Dermis microvascular lymphatic vessel endothelial cell (primary cell): ENCODE measurements at regions not wholly inside any gene's neighbourhood (a gene's known extent, or its start where the extent isn't known, plus 50 kb on each side); places are given as distances from the start of the nearest gene placed in this dataset.

ENCODE experiments used
- DNase-seq, 2 donors: peaks; one replicate each; pipeline versions ENCODE4 v3.0.0 to v3.0.0-alpha.2; 2010; ENCODE audit warnings: low read depth in 2 of 2

- DNase-seq, result no peak
These were observed 133.4 kb upstream of the NBEA start for GRCh38 chr13:34808649-34809048.

DNA sequence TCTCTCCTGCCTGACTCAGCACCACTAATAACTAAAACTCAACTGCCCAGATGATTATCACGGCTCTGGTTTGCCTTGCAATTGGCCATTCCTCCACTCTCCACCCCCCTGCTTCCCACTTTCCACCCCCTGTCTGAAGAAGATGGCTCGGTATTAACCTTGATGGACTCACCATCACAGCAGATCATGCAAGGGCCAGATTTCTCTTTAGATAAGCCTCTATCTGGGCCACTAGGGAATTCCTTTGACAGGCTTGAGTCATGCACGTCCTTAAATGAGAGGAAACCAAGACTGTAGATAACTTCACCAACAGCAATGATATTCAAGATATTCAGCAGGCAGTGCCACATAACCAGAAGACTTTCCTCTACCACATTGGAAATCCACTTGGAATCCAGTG is 131.1 kb upstream of the NBEA start:
- no peak for DNase-seq

DNA sequence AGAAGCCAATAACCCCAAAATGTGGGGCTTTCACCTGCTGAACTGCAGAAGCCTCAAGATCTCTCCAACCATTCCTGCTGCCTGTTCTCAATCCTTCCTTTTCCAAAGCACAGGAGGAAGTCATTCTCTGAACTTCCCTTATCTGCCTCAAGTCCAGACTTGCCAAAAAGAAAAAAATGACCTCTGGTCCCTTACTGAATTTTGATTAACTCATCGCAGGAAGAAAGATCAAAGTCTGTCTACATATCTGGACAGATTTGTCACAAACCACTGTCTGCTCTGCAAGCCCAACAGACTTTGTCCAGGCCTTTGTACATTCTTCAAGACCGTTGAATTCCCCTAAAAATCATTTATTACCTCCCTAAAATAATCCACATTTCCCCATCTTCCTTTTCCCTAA is 126.5 kb upstream of the NBEA start:
- DNase-seq, result no peak

- no peak for DNase-seq
These were observed 125.7 kb upstream of the NBEA start for GRCh38 chr13:34816245-34816884.

- DNase-seq, result no peak
These were observed 125.0 kb upstream of the NBEA start for GRCh38 chr13:34816908-34817665.

DNA sequence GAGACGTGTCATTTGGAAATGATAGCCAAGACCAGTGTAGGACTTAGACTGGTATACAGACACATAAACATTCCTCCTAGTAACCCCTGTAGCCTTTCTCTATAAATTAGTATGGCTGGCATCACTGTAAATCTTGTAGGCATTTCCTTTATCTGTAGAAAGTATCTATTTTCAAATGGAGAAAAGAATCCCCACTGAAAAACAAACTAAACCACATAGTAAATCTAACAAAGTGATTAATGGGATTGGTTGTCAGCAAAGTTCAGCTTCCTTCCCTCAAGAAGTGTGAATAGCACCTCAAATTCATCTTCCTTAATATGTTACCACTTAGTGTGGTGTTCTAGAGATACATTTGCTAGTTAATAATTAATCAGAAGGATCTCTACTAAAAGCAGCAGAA is 119.4 kb upstream of the NBEA start:
- no peak for DNase-seq

DNA sequence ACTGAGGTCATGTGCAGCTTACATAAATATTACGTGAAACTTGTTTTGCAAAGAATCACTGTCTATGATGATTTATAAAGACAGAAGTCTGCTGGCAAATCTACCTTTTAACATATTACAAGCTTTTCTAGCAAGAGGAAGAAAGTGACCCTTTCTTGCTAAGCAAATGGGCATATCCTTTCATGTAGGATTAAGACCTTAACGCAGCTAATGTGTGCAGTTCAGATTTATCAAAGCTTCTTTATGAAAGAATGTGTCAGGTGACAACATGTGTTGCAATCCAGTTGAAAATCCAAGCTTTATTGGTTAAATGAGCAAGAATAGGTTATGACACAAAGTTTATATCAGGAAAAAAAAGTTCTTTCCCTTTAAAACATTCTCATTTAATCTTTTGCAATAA is 115.6 kb upstream of the NBEA start:
- DNase-seq, result no peak

- no peak for DNase-seq
These were observed 108.4 kb upstream of the NBEA start for GRCh38 chr13:34833562-34834182.

- DNase-seq, result no peak
These were observed 99.6 kb upstream of the NBEA start for GRCh38 chr13:34842466-34842865.

DNA sequence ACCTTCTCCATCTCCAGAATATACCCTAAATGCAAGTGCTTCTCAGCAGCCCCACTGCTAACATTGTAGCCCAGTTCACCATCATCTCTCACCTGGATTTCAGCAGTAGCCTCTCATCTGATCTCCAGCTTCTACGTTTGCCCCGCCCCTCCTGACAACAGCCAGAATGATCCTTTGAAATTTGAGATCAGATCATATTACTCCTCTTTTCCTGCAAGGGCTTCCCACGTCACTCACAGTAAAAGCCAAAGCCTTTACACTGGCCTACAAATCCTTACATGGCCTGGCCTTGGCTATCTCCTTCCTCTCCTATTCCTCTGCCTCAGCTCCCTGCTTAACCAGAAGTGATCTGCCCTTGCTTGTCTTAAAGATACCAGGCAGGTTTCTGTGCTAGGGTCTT is 94.3 kb upstream of the NBEA start:
- no peak for DNase-seq

DNA sequence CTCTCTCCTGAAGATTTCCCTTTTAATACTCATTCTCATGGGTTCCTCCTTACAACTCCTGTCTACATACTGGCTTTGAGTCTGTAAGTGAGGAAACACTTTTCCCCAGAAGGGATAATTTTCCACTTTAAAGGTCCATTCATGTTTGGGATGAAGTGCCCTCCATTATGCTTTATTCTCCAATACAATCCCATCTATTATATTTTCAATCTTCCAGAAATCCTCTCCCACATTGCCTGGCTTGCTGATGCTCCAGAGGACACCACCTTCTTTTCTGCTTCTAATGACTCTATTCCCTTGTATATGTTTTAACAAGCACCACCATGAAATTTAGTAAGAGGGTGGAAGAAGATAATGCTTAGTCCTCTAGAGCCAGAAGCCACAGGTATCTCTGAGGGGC is 92.7 kb upstream of the NBEA start:
- DNase-seq, result no peak

DNA sequence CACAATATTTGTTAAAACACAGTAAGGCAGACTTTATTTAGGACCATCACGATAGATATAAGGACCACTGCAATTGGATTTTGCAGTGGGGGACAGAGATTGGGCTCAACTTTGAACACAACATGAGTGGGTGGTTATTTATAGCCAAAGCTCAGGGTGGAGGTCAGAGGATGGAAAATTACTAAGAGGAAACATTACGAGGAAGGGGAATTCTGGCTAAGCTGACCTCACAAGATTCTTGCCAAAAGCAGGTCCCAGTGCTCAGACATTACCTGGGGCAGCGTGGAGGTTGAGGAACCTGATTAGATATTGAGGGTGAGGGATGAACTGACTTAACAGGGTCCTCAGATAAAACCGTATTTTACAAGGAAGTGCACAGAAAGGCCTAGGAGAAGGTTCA is 88.9 kb upstream of the NBEA start:
- no peak for DNase-seq

DNA sequence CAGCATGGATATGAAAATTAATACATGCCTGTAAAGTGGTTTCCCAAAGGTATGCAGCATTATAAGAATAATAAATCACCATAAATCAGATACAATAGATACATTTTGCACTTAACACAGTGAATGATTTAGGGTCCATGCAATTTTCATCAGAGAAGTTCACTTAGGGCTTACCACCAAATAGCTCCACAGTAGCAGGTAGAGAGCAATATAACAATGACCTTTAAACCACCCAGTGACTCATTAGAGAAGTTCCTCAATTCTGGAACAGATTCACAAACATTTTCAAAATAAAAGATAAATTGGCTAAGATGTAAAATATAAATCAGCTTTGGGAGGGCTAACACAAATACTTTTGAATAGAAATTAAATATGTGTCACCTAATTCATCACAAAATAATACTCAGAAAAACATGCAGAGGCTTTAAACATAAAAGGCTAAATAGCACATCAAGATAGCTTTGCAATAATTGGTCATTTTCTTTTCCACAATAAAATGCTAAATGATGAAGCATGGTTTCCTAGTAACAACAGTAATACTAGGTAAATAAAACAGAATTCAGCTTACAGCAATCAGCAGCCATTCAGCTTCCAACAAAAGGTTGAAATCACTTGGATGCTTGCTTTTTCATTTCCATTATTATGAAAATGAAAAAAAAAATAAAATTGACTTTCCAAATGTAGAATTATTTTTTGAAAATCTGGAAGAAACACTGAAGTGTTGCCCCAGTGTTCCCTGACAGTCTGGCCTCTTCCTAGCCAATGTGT is 84.3 kb upstream of the NBEA start:
- DNase-seq, result no peak

GRCh38 chr13:34862311-34862710 is 79.8 kb upstream of the NBEA start:
- no peak for DNase-seq

GRCh38 chr13:34862716-34863115 is 79.4 kb upstream of the NBEA start:
- DNase-seq, result no peak

GRCh38 chr13:34863360-34864135 is 78.5 kb upstream of the NBEA start:
- no peak for DNase-seq

- no peak for DNase-seq
These were observed 77.4 kb upstream of the NBEA start for GRCh38 chr13:34864671-34865070.

DNA sequence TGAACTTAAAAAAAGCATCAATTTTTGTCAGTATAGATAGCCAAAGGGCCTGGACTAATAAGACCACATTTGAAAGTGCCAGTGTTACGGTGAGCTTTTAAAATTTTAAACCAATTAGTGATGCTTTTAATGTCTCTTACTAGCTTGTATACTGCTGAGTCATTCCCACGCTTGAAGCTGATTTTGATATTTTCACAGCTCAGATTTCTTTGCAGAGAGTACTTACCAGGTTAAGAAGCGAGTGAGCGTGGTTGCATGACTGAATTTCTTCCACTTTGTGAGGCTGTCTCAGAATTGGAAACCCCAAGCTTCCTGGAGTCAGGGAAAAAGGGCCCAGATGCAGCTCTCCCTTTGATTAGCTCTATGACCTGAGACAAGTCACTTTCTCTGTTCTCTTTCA is 74.5 kb upstream of the NBEA start:
- no peak for DNase-seq

GRCh38 chr13:34868733-34869132 is 73.3 kb upstream of the NBEA start:
- DNase-seq, result no peak

- DNase-seq, result no peak
These were observed 72.4 kb upstream of the NBEA start for GRCh38 chr13:34869696-34870095.

DNA sequence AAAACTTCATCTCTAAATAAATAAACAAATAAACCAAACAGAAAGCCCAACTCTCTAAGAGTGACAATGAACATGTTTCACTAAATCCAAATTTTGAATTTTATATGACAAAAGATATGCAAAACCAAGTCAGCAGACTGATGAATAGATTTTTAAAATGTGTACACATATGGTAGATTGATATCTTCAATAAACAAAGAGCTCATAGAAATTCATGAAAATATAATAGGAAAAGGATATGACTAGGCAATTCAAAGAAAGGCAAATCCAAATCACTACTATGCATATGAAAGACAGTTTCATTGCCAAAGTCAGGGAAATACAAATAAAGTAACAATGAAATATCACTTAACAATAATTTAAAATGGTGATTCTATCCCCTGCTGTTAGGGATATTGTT is 63.7 kb upstream of the NBEA start:
- no peak for DNase-seq

GRCh38 chr13:34879851-34880250 is 62.2 kb upstream of the NBEA start:
- no peak for DNase-seq
